ENCODE measurements at regions not wholly inside any gene's neighbourhood (a gene's known extent, or its start where the extent isn't known, plus 50 kb on each side); places are given as distances from the start of the nearest gene placed in this dataset.

DNA sequence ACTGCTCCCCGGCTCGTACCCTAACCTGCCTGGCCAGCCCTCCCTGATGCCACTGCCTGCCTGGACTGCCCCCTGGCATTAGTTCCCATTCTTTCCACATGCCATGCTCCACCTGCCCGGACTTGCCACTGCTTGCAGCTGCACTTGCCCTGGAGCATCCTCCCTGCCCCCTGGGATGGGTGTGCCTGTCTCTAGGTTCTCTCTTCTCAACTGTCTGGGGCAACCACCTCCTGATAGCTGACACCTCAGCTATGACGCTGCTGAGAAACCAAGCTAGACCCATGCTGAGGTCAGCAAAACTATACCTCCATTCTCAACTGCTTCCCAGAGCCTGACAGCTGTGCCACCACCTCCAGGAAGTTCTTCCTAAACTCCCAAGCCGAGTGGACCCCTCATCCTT is 72.1 kb downstream of the PERP start:
- H3K36me3 ChIP-seq = no peaks in the 10 kb centered on the region
- intact Hi-C loops (cut with DNase I; ENCODE audit: low total_unique reads) = no loop called here
- DNase-seq (no peak), ATAC-seq (no peak)
- no peaks in the 10 kb centered on the region for H3K4me1 ChIP-seq
- in situ Hi-C loops (cut with MboI; ENCODE audit: low sequenced_read_pairs in 4 of 4) = no loop called here
- no peak overlapping the region for H3K4me3 ChIP-seq
- no peaks in the 10 kb centered on the region for H3K27me3 ChIP-seq
- no peaks in the 10 kb centered on the region for H3K9me3 ChIP-seq
- no peak overlapping the region for H3K27ac ChIP-seq
- no peak for TF ChIP-seq POLR2A (IDR thresholded peaks at IDR 0.05)
- TF ChIP-seq, protein P1, sequence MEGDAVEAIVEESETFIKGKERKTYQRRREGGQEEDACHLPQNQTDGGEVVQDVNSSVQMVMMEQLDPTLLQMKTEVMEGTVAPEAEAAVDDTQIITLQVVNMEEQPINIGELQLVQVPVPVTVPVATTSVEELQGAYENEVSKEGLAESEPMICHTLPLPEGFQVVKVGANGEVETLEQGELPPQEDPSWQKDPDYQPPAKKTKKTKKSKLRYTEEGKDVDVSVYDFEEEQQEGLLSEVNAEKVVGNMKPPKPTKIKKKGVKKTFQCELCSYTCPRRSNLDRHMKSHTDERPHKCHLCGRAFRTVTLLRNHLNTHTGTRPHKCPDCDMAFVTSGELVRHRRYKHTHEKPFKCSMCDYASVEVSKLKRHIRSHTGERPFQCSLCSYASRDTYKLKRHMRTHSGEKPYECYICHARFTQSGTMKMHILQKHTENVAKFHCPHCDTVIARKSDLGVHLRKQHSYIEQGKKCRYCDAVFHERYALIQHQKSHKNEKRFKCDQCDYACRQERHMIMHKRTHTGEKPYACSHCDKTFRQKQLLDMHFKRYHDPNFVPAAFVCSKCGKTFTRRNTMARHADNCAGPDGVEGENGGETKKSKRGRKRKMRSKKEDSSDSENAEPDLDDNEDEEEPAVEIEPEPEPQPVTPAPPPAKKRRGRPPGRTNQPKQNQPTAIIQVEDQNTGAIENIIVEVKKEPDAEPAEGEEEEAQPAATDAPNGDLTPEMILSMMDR (IDR thresholded peaks at IDR 0.05 in 4 of 5, conservative IDR thresholded peaks at IDR 0.05 in 1 of 5) = no peak

DNA sequence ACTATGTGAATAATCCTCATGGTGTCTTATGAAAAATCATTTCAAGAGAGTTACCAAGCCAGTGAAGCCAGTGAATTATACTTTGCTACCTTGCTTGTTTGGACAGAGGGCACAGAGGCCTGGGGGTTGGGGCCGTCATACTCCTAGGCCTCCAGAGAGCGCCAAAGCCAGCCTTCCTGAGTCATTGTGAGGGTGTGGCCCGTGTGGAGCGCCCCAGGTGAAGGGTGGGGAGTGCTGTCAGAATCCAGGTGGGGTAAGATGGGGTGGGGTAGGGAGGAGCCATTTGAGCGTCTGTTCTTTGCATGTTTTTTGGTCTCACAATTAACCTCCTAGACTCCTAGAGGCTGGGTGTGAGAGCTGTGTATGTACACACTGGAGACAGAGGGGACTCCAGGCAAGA is 71.1 kb downstream of the PERP start:
- Histone ChIP-seq H3K4me3 (no peak overlapping the region), H3K36me3 (no peaks in the 10 kb centered on the region), H3K27ac (no peak overlapping the region), H3K9me3 (no peaks in the 10 kb centered on the region), H3K27me3 (no peaks in the 10 kb centered on the region), H3K4me1 (no peaks in the 10 kb centered on the region)
- intact Hi-C loops (cut with DNase I; ENCODE audit: low total_unique reads) (no loop called here), in situ Hi-C loops (cut with MboI; ENCODE audit: low sequenced_read_pairs in 4 of 4) (no loop called here)
- DNase-seq (no peak), ATAC-seq (no peak)
- TF ChIP-seq, protein P1 (IDR thresholded peaks at IDR 0.05 in 4 of 5, conservative IDR thresholded peaks at IDR 0.05 in 1 of 5) = no peak
- TF ChIP-seq POLR2A (IDR thresholded peaks at IDR 0.05) = no peak

DNA sequence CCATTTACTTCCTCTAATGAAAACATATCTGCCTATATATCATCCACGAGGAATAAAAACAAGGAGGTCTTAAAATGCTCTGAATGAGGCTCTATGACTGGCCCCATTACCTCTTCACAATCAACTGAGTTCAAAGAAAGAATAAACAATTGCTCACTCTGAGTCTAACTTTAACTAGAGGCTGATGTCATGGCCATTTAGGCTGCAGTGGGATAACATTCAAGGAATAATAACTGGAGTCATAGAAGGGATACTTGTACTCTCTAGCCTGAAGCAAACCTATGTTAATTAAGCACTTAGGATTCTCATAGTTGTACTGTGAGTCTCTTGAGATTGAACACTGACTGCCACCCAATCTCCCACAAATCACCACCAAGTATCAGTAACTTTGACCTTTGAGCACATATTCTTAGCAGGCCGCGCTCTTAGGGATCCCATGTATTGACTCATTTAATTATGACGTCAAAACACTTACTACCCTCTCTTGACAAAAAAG is 70.2 kb downstream of the PERP start:
- ATAC-seq = no peak
- TF ChIP-seq, protein P1 (IDR thresholded peaks at IDR 0.05 in 4 of 5, conservative IDR thresholded peaks at IDR 0.05 in 1 of 5) = no peak
- no peak for TF ChIP-seq POLR2A (IDR thresholded peaks at IDR 0.05)
- in situ Hi-C loops (cut with MboI; ENCODE audit: low sequenced_read_pairs in 4 of 4) = no loop called here

DNA sequence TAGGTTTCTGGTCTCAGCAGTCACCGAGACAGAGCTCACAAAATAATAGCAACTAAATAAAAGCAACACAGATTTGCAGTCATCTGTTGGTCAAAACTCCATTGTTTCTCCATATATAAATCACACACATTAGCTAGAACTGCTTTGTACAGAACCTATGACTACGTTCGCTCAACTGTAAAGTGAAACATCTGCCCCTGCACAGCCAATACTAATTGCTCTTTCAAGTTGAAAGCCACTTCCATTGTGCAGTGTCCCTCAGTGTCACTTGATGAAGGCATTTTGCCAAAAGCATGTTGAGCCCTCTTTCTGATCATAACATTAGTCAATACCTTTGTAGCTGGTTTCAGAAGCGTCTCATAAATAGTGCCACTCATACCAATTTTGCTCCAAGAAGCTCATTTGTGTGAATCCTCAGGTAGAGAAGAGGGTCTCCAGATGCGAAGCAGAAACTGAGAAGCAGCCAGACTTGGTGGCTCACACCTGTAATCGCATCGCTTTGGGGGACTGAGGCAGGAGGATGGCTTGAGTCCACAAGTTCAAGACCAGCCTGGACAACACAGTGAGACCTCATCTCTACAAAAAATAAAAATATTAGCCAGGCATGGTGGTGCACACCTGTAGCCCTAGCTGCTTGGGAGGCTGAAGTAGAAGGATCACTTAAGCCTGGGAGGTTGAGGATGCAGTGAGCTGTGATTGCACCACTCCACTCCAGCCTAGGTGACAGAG is 68.9 kb downstream of the PERP start:
- in situ Hi-C loops (cut with MboI; ENCODE audit: low sequenced_read_pairs in 4 of 4) = no loop called here
- DNase-seq = no peak

More for the DNA sequence above, 70.2 kb downstream of the PERP start:
- DNase-seq = no peak
- Histone ChIP-seq H3K27me3 (no peaks in the 10 kb centered on the region), H3K27ac (no peak overlapping the region), H3K4me3 (no peak overlapping the region), H3K4me1 (no peaks in the 10 kb centered on the region), H3K36me3 (no peaks in the 10 kb centered on the region), H3K9me3 (no peaks in the 10 kb centered on the region)
- intact Hi-C loops (cut with DNase I; ENCODE audit: low total_unique reads) = no loop called here

More for the DNA sequence above, 68.9 kb downstream of the PERP start:
- TF ChIP-seq POLR2A (IDR thresholded peaks at IDR 0.05) = no peak
- TF ChIP-seq, protein P1 (IDR thresholded peaks at IDR 0.05 in 4 of 5, conservative IDR thresholded peaks at IDR 0.05 in 1 of 5) = no peak
- Histone ChIP-seq H3K27ac (no peak overlapping the region), H3K9me3 (no peaks in the 10 kb centered on the region), H3K27me3 (no peaks in the 10 kb centered on the region), H3K36me3 (no peaks in the 10 kb centered on the region), H3K4me3 (no peak overlapping the region), H3K4me1 (no peaks in the 10 kb centered on the region)
- ATAC-seq = no peak
- intact Hi-C loops (cut with DNase I; ENCODE audit: low total_unique reads) = no loop called here
